RKO (cell line): ENCODE measurements at regions not wholly inside any gene's neighbourhood (a gene's known extent, or its start where the extent isn't known, plus 50 kb on each side); places are given as distances from the start of the nearest gene placed in this dataset.
"Not testable (repeated sequence)": the region's sequence is repeated elsewhere in the genome, so short reads cannot be mapped to it uniquely, and the experiment has no call there.

Source experiments
- DNase-seq: peaks from one replicate; pipeline ENCODE4 v3.0.0-alpha.2; 2016; ENCODE audit warnings: low spot score

DNA sequence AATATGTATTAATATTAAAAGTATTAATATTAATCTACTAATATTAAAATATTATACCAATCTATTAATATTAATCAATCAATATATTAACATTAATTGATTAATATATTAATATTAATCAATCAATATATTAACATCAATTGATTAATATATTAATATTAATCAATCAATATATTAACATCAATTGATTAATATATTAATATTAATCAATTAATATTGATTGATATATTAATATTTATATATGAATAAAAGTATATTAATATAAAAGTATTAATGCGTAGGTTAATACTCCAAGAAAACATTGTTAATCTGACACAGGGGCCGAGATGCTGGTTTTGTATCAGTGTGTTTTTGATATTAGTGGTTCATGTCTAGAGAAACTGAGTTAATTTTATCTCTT is 1430.1 kb upstream of the SEL1L start:
- DNase-seq, result no peak

DNA sequence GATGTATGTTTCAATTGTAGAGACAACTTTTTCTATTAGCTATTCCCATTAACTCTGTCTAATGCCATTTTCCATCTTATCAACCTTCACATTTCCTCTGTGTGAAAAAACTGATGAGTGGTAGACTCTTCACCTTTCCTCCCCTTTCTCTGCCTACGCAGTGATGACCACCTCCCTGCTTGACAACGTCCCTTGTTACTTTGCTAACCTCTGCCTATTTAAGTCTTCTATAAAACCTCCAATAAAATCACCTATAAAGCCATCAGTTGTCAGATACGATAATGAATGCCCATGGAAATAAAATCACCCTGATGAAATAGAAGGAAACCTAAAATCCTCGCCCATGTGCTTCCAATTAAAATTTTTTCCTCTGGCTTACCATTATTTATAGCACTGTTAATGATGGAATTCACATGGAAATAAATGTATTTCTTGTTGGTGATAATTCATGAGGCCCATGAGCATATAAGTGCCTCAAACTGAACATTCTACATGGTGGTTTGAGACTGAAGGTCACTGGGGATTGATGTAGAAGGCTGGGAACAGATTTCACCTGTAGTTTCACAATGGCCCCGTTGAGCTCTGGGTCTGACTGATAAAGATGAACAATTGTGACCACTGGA is 1454.0 kb upstream of the SEL1L start:
- no peak for DNase-seq

DNA sequence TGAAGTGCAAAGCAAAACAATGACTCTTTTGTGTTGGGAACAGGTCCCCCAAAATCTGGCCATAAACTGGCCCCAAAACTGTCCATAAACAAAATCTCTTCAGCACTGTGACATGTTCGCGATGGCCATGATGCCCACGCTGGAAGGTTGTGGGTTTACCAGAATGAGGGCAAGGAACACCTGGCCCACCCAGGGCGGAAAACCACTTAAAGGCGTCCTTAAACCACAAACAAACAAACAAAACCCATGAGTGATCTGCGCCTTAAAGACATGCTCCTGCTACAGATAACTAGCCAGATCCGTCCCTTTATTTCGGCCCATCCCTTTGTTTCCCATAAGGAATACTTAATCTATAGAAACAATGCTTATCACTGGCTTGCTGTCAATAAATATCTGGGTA is 1460.9 kb upstream of the SEL1L start:
- DNase-seq, result not testable (repeated sequence)

DNA sequence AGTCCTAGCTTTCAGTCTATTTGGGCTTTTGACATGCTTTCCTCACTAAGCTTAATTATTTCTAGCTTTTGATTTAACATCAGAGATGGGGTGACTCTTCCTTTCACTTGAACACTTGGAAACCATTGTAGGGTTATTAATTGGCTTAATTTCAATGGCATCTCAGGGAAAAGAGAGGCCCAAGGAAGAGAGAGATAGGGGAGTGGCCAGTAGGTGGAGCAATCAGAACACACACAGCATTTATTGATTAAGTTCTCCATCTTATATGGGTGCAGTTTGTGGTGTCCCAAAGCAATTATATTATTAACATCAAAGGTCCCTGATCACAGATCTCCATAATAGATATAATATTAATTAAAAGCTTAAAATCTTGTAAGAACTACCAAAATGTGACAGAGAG is 1466.1 kb upstream of the SEL1L start:
- DNase-seq, result no peak

DNA sequence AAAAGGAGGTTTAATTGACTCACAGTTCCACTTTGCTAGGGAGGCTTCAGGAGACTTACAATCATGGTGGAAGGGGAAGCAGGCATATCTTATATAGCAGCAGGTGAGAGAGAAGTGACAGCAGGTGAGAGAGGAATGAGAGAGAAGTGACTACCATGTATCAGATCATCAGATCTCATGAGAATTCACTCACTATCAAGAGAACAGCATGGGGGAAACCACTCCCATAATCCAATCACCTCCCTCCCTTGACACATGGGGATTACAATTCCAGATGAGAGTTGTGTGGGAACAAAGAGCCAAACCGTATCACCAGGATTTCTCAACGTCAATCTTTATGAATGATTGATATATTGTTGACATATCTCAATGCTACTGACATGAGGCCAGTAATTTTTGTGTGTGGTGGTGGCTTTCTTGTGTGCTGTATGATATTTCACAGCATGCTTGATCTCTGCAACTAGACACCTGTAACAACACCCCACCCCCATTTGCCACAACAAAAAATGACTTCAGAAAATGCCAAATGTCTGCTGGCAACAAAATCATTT is 1470.9 kb upstream of the SEL1L start:
- DNase-seq, result no peak

DNA sequence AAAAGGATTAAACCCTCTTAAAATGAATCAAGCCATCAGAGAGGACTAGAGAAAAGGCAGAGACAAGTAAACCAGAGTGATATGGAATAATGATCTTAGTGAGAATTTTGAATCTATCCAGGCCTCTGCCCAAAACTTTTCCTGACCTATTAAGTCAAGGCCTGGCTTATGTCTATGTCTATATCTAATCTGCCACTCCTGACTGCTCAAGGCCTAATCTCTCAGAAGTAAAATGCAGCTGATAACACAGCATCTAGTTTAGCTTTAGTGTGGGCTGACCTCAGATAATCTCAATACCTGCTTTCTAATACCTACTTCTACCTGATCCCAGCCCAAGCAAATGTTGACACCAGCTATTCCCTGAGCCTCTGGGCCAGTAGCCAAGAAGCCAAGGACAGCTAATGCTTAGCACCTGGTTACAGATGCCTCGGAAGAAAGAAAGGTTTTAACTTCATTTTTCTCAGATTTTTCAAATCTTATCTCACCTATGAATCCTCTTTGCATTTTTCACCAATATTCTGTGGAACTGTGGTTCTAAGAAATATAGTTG is 1472.5 kb upstream of the SEL1L start:
- no peak for DNase-seq

DNA sequence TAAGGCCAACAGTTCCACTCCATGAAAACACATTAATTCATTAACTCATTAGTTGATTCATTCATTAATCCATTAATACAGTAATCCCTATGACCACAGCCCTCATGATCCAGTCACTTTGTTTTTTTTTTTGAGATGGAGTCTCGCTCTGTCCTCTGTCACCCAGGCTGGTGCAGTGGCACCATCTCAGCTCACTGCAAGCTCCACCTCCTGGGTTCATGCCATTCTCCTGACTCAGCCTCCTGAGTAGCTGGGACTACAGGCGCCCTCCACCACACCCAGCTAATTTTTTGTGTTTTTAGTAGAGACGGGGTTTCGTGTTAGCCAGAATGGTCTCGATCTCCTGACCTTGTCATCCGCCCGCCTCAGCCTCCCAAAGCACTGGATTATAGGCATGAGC is 1473.4 kb upstream of the SEL1L start:
- not testable (repeated sequence) for DNase-seq

DNA sequence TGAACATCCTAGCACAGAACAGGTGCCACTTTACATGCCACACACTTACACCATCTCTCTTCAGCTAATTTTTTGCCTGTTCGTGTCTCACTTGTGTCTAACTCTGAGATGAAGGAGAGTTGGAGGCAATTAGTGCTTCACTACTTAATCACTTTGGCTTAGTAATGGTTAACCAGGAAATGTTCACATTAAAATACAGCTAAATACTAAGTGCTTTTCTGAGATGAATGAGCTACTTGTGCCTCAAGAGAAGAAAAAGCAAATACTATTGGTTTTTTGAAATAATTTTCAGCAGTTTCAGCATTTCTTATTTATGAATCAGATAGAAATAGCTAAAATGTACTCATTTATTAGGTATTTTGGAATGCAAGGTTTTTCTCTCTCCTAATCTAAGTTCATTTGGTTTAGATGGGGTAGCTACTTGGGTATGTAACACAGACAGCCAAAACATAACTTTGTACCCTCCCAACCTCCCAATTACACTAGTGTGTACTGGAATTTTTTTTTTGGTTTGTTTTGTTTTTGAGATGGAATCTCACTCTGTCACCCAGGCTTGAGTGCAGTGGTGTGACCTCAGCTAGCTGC is 1474.1 kb upstream of the SEL1L start:
- DNase-seq, result no peak

DNA sequence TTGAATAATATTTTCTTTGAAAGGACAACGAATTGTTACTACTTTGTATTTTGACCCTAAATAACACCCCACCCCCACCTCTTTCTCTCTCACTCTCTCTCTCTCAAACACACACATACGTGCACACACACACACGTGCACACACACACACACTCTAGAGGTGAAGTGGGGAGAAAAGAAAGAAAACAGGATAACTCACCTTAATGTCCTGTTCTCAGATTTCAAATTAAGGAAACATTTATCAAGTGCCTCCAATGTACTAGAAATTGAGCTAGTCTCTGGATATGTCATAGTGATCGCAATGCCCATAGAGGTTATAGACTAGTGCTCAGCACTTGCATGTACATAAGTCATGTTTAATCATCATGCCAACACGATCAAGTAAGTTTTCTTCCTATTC is 1483.6 kb upstream of the SEL1L start:
- no peak for DNase-seq

DNA sequence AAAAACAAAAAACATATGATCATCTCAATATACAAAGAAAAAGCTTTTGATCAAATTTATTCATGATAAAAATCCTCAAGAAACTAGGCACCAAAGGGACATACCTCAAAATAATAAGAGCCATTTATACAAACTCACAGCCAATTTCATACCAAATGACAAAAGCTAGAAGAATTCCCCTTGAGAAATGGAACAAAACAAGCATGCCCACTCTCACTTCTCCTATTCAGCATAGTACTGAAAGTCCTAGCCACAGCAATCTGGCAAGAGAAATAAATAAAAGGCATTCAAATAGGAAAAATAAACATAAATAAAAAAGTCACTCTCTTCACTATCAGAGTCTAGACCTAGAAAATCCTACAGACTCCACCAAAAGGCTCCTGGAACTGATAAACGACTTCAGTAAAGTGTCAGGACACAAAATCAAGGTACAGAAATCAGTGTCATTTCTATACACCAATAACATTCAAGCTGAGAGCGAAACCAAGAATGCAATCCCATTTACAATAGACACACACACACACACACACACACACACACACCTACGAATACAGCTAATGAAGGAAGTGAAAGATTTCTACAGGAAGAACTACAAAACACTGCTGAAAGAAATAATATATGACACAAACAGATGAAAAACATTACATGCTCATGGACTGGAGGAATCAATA is 1486.2 kb upstream of the SEL1L start:
- no peak for DNase-seq

DNA sequence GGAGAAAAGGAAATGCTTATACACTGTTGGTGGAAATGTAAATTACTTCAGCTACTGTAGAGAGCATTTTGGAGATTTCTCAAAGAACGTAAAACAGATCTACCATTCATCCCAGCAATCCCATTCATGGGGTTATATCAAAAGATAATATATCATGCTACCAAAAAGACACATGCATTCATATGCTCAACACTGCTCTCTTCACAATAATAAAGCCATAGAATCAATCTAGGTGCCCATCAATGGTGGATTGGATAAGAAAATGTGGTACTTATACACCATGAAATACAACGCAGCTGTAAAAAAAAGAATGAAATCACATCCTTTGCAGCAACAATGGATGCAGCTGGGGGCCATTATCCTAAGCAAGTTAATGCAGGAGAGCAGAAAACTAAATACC is 1487.7 kb upstream of the SEL1L start:
- DNase-seq, result no peak

DNA sequence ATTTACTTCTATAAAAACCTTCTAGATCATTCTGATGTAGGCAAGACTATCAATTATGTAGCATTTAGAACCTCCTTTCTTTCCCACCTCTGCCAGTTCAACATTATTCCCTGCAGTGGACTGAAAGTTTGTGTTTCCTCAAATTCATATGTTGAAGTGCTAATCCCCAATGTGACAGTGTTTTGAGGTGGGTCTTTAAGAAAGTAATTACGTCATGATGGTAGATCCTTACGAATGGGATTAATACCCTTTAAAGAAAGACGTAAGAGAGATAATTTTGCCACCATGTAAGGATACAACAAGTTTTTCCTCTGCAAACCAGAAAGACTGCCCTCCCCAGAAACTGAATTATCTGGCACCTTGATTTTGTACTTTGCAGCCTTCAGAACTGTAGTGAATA is 1489.7 kb upstream of the SEL1L start:
- DNase-seq, result no peak

DNA sequence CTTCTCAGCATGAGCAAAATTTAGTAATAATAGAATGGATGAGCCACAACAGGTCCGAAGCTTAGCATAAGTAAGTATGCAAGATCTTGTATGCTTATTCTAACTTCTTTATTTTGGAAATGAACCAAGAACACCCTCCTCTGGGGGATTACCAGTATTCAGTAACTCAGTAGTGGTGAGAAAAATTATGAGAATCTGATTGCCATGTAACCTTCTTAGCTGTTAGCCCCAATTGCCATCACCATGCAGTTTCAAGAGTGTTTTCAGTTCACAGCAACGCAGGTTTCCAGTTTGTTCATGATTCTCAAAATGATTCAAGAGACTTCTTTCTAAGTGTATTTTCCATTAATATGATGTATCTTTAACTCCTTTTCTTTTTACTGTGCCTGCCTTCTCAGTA is 1507.6 kb upstream of the SEL1L start:
- no peak for DNase-seq

DNA sequence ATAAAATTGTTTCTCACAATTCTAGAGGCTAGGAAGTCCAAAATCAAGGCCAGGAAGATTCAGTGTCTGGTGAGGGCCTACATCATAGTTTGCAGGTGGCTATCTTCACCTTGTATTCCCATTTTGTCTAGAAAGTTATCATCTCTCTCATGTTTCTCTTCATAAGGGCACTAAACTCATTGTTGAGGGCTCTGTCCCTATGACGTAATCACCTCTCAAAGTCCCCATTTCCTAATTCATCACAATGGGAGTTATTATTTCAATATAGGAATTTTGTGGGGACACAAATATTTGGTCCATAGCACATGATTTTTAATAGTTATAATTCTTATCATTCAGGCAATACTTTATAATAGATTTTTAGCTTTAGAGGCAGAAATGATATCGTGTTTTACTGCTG is 1509.2 kb upstream of the SEL1L start:
- no peak for DNase-seq

DNA sequence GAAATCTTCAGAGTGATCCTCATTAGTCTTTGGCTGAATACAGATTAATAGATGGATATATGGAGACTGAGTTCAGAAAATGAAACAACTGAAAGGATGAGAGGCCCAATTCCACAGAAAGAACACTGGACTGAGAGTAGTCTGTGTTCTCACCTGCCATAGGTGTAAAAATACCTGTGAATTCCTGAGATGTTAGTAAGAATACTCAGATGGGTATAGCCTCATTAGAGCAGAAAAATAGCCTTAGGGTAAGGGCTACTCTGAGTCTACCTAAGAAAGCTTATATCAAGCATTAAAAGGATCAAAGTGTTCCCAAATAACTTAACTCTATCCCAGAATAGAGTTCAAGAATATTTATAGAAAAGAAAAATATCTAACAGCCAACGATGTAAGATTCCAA is 1510.3 kb upstream of the SEL1L start:
- no peak for DNase-seq

DNA sequence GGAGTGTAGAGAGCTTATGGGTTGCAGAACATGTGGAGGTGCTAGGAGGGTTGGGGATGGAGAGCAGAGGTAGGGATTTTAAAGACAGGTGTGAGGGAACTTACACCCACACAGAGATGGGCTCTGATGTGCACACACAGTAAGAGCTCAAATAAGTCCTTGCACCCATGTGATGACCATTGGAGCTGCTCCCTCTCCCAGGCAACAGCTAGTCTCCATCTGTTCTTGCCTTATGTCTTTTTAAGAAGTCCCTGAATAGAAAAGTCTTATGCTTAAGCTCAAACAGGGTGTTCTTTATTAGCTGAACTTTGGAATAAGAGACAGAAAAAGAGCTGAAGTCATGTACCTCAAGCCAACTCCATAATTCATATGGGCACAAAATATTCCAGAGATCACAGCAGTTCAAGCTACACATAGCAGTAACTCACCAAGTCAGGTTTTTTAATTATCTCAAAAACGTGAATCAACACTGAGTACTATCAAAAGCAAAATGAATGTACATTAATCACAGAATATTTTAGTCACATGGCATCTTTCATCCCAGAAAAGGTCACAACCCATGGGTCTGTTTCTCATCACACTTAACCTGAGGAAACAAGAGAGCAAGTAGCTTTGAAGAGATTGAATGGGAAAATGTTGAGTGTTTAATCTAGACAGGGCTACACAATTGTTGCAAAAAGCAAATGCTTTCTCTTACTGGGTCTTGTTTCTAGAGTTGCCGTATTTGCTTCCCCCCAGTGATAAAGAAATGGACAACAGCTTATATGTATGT is 1513.6 kb upstream of the SEL1L start:
- DNase-seq, result no peak

DNA sequence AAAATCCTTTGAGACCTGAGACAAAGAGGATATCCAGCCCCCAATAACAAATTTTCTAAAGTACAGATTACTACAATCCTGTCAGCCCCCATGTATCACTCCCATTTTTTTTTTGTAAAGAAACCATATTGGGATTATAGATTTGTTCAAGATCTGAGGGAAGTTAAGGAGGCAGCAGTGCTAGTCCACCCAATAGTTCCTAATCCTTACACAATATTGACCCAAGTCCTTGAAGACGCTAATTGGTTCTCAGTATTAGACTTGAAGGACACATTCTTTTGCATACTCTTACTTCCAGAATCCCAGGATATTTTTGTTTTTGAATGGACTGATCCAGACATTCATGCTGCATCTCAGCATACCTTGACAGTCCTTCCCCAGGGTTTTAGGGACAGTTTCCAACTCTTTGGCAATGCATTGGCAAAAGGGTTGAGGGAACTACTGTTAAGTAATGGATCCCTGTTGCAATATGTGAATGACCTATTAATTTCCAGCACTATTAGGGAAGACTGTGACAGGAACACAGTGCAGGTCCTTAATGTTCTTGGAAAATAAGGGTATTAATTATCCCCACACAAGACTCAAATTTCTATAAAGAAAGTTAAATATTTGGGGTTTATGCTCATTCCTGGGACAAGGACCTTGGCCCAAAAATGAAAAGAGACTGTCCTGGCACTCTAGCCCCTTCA is 1519.5 kb upstream of the SEL1L start:
- no peak for DNase-seq

DNA sequence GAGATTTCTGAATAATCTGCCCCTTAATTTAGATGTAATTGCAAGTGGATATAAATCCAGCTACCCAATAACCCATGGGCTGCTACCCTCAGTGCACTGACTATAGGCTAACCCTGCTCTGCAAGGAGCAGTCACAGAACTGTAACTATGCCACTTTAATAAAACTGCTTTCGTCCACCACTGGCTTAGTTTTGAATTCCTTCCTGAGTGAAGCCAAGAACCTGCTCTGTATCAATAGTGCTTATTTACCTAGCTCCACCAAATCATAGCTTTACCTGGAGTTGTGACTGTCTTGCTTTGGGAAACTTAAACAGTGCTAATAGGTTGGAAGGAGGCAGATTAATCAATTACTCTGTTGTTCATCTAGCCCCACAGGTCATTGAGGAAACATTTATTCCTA is 1524.4 kb upstream of the SEL1L start:
- DNase-seq, result no peak

DNA sequence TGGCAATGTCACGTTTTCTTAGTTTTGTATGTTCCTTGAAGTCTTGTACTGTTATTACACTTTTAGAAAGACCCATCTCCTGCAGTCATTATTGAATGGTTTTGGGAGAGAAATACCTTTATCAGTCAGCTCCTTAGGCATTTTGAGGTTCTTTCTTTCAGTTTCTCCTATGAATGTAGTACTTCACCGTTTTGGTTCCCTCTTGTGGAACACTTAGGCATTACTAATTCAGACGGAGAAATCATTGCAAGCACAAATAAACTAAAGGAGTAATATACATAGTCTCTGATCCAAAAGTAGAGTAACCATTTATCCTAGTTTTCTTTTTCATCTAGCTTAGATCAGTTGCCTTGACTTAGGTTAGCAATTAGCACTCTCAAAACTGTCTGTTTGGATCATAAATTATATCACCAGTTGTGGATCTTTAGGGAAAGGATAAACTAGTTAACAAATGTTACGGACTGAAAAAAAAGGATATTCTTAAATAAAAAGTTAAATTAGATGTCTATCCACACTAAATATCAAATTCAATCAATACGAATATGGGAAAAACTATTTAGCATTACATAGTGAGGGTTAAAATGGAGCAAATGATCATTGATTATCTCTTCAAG is 1538.3 kb upstream of the SEL1L start:
- DNase-seq, result peak; percentile 46

DNA sequence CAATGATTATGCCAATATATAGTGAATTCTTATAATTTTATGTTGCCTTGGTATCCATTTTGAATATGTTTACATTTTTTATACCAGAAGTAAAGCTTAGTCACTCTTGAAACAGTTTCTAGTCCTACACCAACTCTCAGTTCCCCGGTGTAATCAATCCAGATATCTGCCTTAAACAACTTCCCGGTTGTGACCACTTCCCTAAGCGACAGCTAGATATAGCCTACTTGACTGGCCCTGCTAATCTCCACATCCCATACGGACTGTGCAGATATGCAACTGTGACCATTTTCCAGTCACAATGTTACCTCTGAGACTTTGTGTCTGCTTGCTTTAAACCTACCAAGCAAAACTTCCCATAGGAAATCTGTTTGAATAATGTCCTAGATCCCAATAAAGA is 1551.5 kb upstream of the SEL1L start:
- DNase-seq, result no peak

DNA sequence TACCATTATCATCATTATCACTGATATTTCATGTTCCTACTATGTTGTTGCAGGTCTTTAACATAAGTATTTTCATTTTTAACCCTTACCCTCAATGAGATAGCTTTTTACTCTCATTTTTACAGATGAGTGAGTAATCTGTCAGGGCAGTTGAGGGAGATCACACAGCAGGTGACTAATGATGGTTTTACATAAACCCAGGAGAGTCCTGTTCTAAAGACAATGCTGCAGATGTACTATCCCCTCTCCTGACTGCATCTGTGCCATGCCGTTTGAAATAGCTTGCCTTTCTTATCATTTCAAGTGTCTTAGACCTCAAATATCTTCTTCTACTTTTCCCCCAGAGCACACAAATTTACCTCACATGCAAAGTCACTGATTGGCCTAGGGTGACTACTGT is 1552.1 kb upstream of the SEL1L start:
- DNase-seq, result no peak
